NCI-H526 treated with DMSO at 0.1 percent for 48 hours (cell line): ENCODE measurements at regions not wholly inside any gene's neighbourhood (a gene's known extent, or its start where the extent isn't known, plus 50 kb on each side); places are given as distances from the start of the nearest gene placed in this dataset.
A peak's percentile ranks its signal among the peaks of the same experiment; 100 is the strongest.
"Not testable (repeated sequence)": the region's sequence is repeated elsewhere in the genome, so short reads cannot be mapped to it uniquely, and the experiment has no call there.

Experiments used
- DNase-seq: peaks from one replicate; lab custom pipeline; 2025; lab: John Stamatoyannopoulos, UW

DNA sequence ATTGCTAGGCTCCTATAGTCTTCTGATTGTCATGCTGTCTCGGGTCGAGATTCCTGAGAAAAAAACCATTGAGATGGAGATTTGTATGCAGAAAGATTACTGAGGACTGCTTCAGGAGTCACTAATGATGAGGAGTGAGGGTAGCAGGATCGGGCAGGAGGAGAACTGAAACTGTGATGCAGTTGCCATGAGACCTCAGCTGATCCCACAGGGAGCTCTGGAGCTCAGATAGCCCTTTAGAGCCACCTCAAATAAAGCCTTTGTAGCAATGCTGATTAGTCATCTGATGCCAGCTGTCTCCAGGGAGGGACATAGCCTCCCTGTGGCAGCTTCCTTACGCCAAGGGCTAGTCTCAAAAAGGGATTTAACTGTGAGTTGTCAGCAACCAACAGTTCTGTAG is 256.9 kb downstream of the DMAC1 start:
- no peak for DNase-seq

GRCh38 chr9:7542126-7542525 is 257.5 kb downstream of the DMAC1 start:
- no peak for DNase-seq

- peak; percentile 31 for DNase-seq
Observed at GRCh38 chr9:7536310-7536939, 263.2 kb downstream of the DMAC1 start.

DNA sequence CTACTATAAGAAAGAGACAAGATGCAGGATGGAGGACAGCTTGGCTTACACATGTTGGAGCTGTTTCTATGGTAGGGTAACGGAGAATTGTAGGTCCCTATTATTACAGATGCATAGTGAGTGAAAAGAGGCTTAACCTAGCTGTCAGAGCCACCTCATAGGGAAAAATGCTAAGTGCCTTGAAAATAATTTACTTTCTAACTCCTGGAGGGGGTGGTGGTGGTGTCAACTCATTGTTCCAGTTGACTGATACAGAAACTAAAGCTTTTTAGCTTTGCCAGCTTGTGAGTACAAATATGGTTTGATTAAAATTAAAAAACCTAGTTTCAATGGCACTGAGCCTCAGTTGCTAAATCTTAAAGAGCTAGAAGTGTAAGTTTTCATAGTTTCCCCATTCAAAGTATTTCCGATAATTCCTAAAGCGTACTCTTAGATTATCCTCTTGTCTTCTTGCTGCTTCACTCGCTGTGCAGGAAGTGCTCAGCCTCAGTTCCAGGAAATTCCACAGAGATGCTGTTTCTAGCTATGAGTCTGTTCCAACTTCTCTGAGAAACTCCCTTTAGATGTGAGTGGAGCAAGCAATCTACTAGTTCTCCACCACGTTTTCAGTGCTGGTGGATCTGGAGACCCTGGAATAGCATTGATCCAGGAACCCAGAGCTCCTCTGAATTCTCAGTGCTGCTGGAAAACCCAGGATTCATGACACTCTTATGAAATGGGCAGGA is 265.2 kb downstream of the DMAC1 start:
- no peak for DNase-seq

DNA sequence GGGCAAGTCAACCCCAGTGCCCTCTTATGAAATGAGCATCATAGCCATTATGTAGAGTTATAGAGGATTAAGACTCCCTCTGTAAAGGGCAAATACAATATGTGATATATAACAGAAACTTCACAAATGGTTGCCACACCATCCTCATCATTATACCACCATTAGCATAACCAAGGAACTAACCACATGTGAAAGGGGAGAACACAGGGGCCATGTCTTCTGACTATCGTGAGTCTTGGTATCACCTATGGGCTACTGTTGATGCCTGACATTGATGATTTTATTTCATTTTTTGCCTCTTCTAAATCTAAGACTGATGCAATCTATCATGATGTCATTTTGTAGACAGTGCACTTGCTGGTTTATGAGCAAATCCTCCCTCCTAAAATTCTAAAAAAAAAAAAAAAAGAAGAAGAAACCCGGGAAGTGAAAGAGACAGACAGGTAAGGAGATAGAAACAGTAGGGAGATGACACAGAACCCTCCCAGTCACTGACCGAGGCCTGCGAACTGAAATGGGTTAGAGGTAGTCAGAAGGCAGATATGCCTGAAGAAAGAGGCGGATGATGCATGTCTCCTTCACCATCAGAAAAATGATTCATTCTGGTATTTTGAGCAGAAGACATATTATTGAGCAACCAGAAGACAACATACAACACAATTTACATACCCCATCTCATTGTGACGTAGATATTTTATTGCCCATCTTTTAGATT is 266.0 kb downstream of the DMAC1 start:
- DNase-seq: no peak

DNA sequence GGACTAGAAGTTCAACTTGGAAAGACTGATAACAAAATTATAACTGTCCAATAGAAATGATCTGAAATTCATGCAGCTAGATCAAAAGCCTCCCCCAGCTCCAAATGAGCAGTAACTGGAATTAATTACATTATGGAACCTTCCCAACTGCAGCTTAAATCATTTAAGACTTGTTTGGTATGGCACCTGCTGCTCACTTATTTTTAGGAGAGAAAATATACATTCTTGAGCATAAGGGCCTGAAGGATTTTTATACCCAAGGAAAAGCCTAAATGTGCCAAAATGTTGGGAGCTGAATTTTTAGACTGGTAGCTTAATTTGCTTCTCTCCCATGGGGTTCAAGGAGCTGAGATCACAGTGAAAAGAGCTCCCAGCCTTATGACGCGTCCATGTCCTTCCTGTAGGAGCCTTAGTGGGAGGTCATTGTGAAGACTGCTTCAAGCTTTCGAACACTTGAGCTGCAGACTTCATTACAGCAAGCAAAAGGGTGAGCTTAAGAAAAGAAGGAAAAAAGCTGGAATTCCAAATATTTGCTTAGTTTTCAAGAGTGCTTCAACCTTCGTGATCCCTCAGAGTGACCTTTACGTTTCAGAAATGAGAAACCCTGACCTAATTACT is 276.0 kb downstream of the DMAC1 start:
- no peak for DNase-seq

- DNase-seq: no peak
Observed at GRCh38 chr9:7520396-7520795, 279.2 kb downstream of the DMAC1 start.

DNA sequence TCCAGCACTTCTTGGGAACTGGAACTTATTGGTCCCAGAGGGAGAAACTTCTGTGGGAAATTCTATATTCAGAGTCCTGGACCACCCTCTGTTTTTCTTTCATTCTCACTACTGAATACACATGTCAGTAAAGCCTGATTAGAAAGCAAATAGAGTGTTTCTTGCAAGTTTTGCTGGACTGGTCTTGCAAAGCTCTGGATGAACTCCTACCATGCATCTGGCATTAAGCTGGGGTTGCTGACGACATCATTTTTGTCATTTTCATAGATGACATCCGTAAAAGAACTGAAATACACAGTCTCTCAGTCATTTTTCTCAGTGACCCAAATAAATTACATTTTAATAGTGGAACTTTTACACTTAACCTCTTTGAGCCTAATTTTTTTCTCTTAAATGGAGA is 283.2 kb downstream of the DMAC1 start:
- DNase-seq: no peak

- no peak for DNase-seq
Observed at GRCh38 chr9:7510199-7510598, 289.4 kb downstream of the DMAC1 start.

DNA sequence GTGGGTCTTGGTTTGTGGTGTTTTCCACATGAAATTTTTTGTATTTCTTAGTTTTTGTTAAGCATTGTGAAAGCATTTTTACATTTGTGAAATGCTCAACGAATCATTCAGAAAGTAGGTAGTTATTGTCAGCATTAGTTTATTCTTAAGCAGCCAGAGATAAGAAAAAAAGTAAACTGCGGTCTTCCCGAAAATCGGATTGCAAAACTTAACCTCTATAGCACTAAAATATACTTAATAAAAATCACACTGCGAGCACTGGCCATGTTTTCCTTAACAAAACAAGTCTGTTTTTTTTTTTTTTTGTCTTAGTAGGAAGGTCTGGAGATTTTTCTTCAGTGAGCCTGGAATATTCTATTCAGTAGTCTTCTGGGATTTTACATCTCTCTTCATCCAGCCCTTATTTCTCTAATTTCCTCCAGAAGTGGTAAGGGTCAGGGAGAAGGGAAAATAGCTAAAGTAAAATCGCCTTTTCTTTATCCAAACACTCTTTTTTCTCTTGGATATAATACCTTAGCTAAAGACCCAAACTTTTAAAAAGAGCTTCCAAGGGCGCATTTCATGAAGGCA is 289.9 kb downstream of the DMAC1 start:
- no peak for DNase-seq

- DNase-seq: no peak
Observed at GRCh38 chr9:7508516-7508915, 291.1 kb downstream of the DMAC1 start.

GRCh38 chr9:7507566-7508270 is 291.9 kb downstream of the DMAC1 start:
- DNase-seq: no peak

DNA sequence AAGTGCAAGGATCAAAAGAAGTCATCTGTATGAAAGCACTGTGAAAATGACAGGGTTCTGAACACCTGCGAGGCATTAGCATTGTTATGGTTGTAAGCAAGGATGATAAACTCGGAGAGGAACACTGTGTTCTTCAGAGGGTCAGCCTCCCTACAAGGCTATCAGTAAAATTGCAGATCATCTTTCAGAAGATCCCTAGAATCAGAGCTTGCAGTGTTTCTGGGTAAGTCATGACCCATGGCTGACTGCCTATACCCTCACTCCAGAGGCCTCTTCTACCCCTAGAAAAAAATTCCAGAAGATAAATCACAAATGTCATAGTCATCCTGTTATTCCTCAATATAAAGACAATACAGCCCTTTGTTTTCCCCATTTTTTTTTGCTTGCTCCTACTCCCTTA is 292.6 kb downstream of the DMAC1 start:
- DNase-seq: no peak

- no peak for DNase-seq
Observed at GRCh38 chr9:7500521-7500920, 299.1 kb downstream of the DMAC1 start.

DNA sequence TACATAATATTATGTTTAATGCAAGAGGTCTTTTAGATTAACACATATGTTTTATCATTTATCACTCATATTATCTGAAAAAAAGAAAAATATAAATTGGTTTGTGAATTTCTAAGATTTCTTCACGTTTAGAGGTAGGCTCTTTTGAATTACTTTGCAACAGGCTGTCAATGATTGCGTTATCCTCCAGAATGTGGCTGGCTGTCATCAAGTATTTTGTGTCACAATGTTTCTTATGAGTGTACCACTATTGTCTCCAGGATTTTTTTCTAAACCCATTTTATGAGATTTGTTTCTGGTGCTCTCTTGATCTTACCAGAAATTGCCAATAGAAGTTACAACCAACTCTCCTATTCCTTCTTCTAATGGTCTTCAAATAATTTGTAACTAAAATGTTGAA is 307.9 kb downstream of the DMAC1 start:
- no peak for DNase-seq

DNA sequence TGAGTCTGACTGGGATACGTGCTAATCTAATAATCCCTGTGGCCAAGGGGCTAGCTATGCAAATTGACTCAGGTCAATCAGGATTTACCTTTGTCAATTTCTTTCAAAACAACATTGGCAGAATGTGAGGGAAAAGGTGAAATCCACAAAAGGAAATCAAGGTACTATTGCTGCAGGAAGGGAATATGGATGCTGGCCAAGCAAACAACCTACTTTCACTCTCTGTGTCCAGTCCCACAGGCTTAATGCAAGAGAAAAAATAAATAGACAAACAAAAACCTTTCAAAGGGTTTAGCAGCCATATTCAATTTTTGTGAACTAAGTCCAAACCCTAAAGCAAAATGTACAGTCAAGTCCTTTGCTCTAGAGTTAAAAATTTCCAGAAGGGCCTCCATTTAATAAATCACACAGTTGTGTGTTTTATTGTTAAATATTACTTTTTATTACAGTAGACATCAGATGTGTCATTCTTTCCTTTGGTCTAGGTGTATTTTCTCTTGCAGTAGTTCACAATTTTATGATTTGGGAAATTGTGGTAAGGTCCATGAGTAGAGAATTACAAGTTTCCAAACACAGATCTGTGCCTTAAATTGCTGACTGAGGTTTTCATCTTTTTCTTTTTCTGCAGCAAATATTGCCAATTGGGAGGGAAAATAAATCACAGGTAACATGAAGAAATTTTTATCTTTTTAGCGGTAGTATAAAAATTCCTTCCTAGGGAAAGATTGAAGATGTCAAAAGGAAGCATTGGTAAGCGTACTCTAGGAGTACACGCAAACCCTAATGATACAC is 309.1 kb downstream of the DMAC1 start:
- DNase-seq: no peak

GRCh38 chr9:7489036-7489435 is 310.5 kb downstream of the DMAC1 start:
- no peak for DNase-seq

DNA sequence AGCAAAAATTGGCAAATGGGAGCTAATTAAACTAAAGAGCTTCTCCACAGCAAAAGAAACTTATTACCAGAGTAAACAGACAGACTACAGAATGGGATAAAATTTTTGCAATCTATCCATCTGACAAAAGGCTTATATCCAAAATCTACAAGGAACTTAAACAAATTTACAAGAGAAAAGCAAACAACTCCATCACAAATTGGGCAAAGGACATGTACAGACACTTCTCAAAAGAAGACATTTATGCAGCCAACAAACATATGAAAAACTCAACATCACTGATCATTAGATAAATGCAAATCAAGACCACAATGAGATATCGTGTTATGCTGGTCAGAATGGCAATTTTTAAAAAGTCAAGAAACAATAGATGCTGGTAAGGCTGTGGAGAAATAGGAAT is 315.6 kb downstream of the DMAC1 start:
- not testable (repeated sequence) for DNase-seq

- no peak for DNase-seq
Observed at GRCh38 chr9:7481570-7481969, 318.0 kb downstream of the DMAC1 start.

DNA sequence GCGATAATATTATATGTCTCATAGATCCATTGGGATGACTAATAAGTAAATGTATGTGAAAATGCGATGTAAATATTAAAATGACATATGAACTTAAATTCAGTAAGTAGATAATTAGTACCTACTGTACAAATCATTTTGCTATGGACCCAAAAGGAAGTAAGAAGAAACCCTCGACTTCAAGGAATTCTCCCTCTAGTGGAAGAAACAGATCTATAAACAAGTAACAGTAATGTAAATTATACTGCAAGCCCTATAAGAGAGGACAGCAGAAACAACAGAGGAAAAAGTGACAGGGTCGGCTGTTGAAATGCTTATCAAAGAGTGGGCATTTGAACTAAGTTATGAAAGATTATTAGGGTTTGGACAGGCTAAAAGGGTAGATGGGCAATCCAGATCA is 320.3 kb downstream of the DMAC1 start:
- DNase-seq: no peak

- DNase-seq: peak; percentile 14
Observed at GRCh38 chr9:7478646-7479045, 320.9 kb downstream of the DMAC1 start.
